Esophagus squamous epithelium (tissue), 4 donors: ENCODE measurements at regions not wholly inside any gene's neighbourhood (a gene's known extent, or its start where the extent isn't known, plus 50 kb on each side); places are given as distances from the start of the nearest gene placed in this dataset.

Experiments
- CTCF ChIP-seq, 6 experiments: fragments of 450-650 bp in 4 of 6; fragments of 200-600 bp in 2 of 6; sonication (generic) in 2 of 6; IDR thresholded peaks; one replicate each; pipeline ENCODE4 v1.5.1; 2016 to 2019; ENCODE audit warnings: antibody characterized with exemption in 6 of 6, mild to moderate bottlenecking in 4 of 6, moderate library complexity in 4 of 6
- POLR2A ChIP-seq, 4 donors: fragments of 450-650 bp; IDR thresholded peaks; one replicate each; pipeline ENCODE4 v1.6.1; 2017; ENCODE audit warnings: antibody characterized with exemption in 4 of 4, mild to moderate bottlenecking in 4 of 4, moderate library complexity in 3 of 4

GRCh38 chr12:18970603-18971002 lies 158.9 kb upstream of the PLEKHA5 start:
- no peak for TF ChIP-seq CTCF (IDR thresholded peaks at IDR 0.05)
- no peak for TF ChIP-seq POLR2A (IDR thresholded peaks at IDR 0.05)
